Inflammatory macrophage (primary cell): ENCODE measurements at regions not wholly inside any gene's neighbourhood (a gene's known extent, or its start where the extent isn't known, plus 50 kb on each side); places are given as distances from the start of the nearest gene placed in this dataset.

Source experiments
- DNase-seq, 2 donors: peaks; one replicate each; pipeline ENCODE4 v3.0.0-alpha.2; 2020 to 2022

GRCh38 chr7:7060828-7061599 is 121.3 kb upstream of the C1GALT1 start:
- DNase-seq: no peak

- no peak for DNase-seq
Measured at GRCh38 chr7:7077945-7078344, 104.4 kb upstream of the C1GALT1 start.

GRCh38 chr7:7080802-7081201 is 101.5 kb upstream of the C1GALT1 start:
- no peak for DNase-seq

DNA sequence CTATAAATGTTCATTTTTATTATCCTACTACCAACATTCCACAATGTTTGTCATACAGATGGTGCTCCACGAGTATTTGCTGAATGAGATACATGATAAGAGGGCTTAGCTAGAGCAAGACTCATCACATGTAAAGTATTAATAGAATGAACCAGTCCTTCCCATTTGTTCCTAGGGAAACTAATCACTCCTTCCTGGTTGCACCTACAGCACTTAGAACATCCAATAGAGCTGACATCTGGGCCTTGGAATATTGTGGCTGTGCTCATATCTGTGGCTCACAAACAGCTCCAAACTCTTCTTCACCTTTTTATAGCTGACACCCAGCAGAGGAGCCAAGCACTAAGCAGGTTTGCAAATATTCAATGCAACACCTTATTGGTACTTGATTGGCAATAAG is 91.9 kb upstream of the C1GALT1 start:
- DNase-seq: no peak

- no peak for DNase-seq
Measured at GRCh38 chr7:7098280-7098818, 84.0 kb upstream of the C1GALT1 start.

- peak; percentile 38 to 48 for DNase-seq
Measured at GRCh38 chr7:7099584-7100014, 82.7 kb upstream of the C1GALT1 start.

DNA sequence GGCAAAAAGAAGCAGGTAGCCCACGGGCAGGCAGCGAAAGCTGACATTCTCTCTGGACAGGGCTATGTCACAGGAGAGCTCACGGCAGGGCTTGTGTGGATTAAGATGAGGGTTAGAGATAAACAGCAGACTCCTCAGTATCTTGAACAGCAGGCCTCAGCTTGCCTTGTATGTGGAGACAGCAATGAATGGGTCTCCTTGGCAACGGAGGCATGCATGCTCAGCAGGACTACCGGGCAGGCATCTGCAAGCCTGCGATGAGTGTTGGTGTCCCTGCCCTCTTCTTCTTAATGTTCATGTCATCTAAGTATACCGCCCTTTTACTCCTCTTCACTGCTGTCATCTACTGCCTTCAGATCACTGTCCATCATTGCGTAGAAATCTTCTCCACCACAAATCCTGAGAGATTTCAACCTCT is 81.9 kb upstream of the C1GALT1 start:
- DNase-seq: no peak

- DNase-seq: no peak
Measured at GRCh38 chr7:7102906-7103305, 79.4 kb upstream of the C1GALT1 start.

- peak; percentile 59 to 74 for DNase-seq
Measured at GRCh38 chr7:7103343-7104313, 78.7 kb upstream of the C1GALT1 start.

DNA sequence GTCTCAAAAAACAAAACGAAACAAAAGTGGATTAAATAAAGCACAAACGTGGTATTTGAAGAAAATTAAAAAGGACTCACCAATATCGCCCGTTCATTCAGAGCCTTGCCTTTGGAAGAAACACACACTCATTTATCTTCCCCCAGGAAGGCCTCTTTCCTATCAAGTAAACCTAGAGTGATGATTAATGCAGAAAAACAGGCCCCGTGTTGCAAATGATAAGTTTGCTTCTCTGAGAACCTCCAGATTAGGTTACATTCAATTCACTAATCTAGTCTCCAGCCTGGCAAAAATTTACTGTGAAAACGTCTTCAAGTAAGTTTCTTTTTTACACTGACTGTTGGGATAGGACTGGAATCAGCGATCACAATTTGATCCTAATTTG is 78.0 kb upstream of the C1GALT1 start:
- DNase-seq: no peak

DNA sequence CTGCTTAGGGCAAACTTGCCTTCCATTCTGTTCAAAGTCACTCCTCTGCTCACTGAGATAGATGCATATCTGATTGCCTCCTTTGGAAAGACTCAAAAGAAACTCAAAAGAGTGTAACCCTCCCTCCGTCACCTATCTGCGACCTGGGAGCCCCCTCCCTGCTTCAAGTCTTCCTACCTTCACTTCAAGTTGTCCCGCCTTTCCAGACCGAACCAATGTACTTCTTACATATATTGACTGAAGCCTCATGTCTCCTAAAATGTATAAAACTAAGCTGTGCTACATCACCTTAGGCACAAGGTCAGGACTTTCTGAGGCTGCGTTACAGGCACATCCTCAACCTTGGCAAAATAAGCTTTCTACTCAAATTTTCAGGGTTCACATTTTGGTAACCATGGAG is 77.4 kb upstream of the C1GALT1 start:
- DNase-seq: no peak

- DNase-seq: no peak
Measured at GRCh38 chr7:7105800-7106582, 76.4 kb upstream of the C1GALT1 start.

DNA sequence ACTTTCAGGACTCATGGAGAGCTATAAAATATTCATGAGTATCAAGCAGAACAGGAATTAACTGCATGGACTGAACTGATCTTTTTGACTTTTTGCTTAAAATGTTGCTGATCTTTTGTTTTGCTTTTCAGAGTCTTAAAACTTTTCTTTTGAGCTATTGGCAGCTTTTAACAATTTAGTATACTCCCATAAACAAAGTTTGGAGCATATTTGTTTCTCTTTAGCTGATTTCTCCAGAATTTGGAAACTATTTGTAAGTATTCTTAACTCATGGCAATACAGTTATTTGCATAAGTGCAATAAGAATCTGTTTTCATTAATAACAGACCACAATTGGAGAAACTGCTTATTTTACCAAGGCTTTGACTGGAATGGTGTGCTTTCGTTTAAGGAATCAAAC is 73.4 kb upstream of the C1GALT1 start:
- no peak for DNase-seq

- DNase-seq: no peak
Measured at GRCh38 chr7:7109934-7110333, 72.4 kb upstream of the C1GALT1 start.

GRCh38 chr7:7110706-7111105 is 71.6 kb upstream of the C1GALT1 start:
- DNase-seq: no peak

- DNase-seq: no peak
Measured at GRCh38 chr7:7112868-7113267, 69.5 kb upstream of the C1GALT1 start.

GRCh38 chr7:7114575-7115291 is 67.6 kb upstream of the C1GALT1 start:
- DNase-seq: peak in 1 of 2 donors; percentile 7

DNA sequence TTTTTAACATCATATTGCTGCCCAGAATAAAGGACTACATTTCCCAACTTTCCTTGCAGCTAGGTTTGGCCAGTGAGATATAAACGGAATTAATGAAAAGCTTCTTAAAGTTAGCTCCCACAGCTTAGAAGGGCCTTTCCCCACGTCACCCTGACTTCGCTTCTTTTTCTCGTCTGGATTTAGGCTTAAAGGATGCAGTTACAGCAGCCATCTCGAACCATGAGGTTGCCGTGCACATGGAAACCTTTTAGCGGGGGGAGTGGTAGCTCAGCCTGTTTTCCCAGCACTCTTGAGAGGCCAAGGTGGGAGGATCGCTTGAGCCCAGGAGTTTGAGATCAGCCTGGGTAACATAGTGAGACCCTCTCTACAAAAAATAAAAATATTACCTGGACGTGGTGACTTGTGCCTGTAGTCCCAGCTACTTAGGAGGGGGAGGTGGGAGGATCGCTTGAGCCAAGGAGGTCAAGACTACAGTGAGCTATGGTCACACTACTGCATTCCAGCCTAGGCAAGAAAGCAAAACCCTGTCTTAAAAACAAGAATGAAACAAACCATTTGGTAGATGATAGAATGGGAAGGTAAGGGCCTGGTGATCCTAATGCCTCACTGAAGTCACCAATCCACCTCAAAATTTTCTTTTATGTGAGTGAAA is 64.3 kb upstream of the C1GALT1 start:
- no peak for DNase-seq

- DNase-seq: no peak
Measured at GRCh38 chr7:7118822-7119221, 63.5 kb upstream of the C1GALT1 start.

- DNase-seq: no peak
Measured at GRCh38 chr7:7119729-7120128, 62.6 kb upstream of the C1GALT1 start.

DNA sequence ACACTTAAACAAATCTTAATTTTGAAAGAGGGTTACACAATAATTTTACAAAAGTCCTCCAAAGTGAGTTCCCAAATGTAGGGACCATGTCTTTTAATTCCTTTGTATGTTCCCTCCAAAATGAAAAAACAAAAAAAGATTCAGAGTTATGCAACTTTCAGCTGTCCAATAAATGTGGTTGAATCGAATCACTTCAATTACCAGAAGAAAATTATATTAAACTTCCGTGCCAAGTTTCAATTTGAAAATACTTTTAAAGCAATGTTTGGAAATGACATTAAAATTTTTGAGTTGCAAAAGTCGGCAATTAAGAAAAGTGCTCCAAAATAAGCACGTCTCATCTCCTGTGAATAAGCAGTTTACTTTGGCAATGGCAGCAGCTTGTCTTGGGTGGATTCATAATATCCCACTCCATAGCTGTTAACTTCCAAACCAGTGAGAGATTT is 60.3 kb upstream of the C1GALT1 start:
- no peak for DNase-seq
